ENCODE measurements at regions not wholly inside any gene's neighbourhood (a gene's known extent, or its start where the extent isn't known, plus 50 kb on each side); places are given as distances from the start of the nearest gene placed in this dataset.

GRCh38 chr3:153740109-153740508 lies 381.1 kb upstream of the ARHGEF26 start:
- TF ChIP-seq CTCF (IDR thresholded peaks at IDR 0.05 in 8 of 11, conservative IDR thresholded peaks at IDR 0.05 in 3 of 11) (no peak), POLR2AphosphoS5 (IDR thresholded peaks at IDR 0.05) (no peak)

All from spleen (tissue), 7 donors.